HG03342 (cell line): ENCODE measurements at regions not wholly inside any gene's neighbourhood (a gene's known extent, or its start where the extent isn't known, plus 50 kb on each side); places are given as distances from the start of the nearest gene placed in this dataset.
"Not testable (repeated sequence)": the region's sequence is repeated elsewhere in the genome, so short reads cannot be mapped to it uniquely, and the experiment has no call there.

Experiments
- ATAC-seq: cut with Tn5 transposase; IDR thresholded peaks from one replicate; pipeline ENCODE4 v1.9.1; 2021; ENCODE audit warnings: mild to moderate bottlenecking, moderate library complexity; ENCODE audit not compliant: unreplicated experiment

- no peak for ATAC-seq
Observed at GRCh38 chr10:37067576-37067975, 57.8 kb upstream of the ANKRD30A start.

- not testable (repeated sequence) for ATAC-seq
Observed at GRCh38 chr10:37062296-37062695, 63.1 kb upstream of the ANKRD30A start.

- ATAC-seq: no peak
Observed at GRCh38 chr10:37057261-37057660, 68.1 kb upstream of the ANKRD30A start.

GRCh38 chr10:37053476-37053875 is 71.9 kb upstream of the ANKRD30A start:
- ATAC-seq: no peak

GRCh38 chr10:37049982-37050381 is 75.4 kb upstream of the ANKRD30A start:
- not testable (repeated sequence) for ATAC-seq

GRCh38 chr10:37044319-37044718 is 81.1 kb upstream of the ANKRD30A start:
- ATAC-seq: not testable (repeated sequence)

- no peak for ATAC-seq
Observed at GRCh38 chr10:37035853-37036252, 89.5 kb upstream of the ANKRD30A start.

- ATAC-seq: no peak
Observed at GRCh38 chr10:37015498-37015897, 109.9 kb upstream of the ANKRD30A start.

- ATAC-seq: no peak
Observed at GRCh38 chr10:37010741-37011140, 114.7 kb upstream of the ANKRD30A start.

- ATAC-seq: not testable (repeated sequence)
Observed at GRCh38 chr10:37008276-37008675, 117.1 kb upstream of the ANKRD30A start.

- no peak for ATAC-seq
Observed at GRCh38 chr10:37003126-37003525, 122.3 kb upstream of the ANKRD30A start.

- not testable (repeated sequence) for ATAC-seq
Observed at GRCh38 chr10:36995806-36996205, 129.6 kb upstream of the ANKRD30A start.

GRCh38 chr10:36994886-36995285 is 130.5 kb upstream of the ANKRD30A start:
- ATAC-seq: no peak

GRCh38 chr10:36989233-36989632 is 136.2 kb upstream of the ANKRD30A start:
- ATAC-seq: no peak

GRCh38 chr10:36946598-36946997 is 178.8 kb upstream of the ANKRD30A start:
- no peak for ATAC-seq

- ATAC-seq: no peak
Observed at GRCh38 chr10:36943544-36943943, 181.9 kb upstream of the ANKRD30A start.

GRCh38 chr10:36942616-36943015 is 182.8 kb upstream of the ANKRD30A start:
- no peak for ATAC-seq

GRCh38 chr10:36903040-36903439 is 222.4 kb upstream of the ANKRD30A start:
- no peak for ATAC-seq

- no peak for ATAC-seq
Observed at GRCh38 chr10:36899652-36900051, 225.7 kb upstream of the ANKRD30A start.

- ATAC-seq: no peak
Observed at GRCh38 chr10:36888925-36889573, 236.3 kb upstream of the ANKRD30A start.

GRCh38 chr10:36886303-36886891 is 239.0 kb upstream of the ANKRD30A start:
- no peak for ATAC-seq

- no peak for ATAC-seq
Observed at GRCh38 chr10:36885746-36886145, 239.7 kb upstream of the ANKRD30A start.

- no peak for ATAC-seq
Observed at GRCh38 chr10:36882781-36883180, 242.6 kb upstream of the ANKRD30A start.
